Myocyte (in vitro differentiated cells): ENCODE measurements at regions not wholly inside any gene's neighbourhood (a gene's known extent, or its start where the extent isn't known, plus 50 kb on each side); places are given as distances from the start of the nearest gene placed in this dataset.

Source experiments
- DNase-seq: peaks from one replicate; pipeline ENCODE4 v3.0.0-alpha.2; 2012; ENCODE audit warnings: low read depth

- no peak for DNase-seq
These were observed 1723.3 kb downstream of the EFNA5 start for GRCh38 chr5:105947461-105947860.

- no peak for DNase-seq
These were observed 1725.3 kb downstream of the EFNA5 start for GRCh38 chr5:105945203-105945972.

GRCh38 chr5:105940181-105940580, 1730.6 kb downstream of the EFNA5 start:
- no peak for DNase-seq

GRCh38 chr5:105934171-105934570, 1736.6 kb downstream of the EFNA5 start:
- DNase-seq: no peak

- peak; percentile 37 for DNase-seq
These were observed 1738.8 kb downstream of the EFNA5 start for GRCh38 chr5:105931881-105932421.

GRCh38 chr5:105929858-105930257, 1740.9 kb downstream of the EFNA5 start:
- no peak for DNase-seq

- DNase-seq: peak; percentile 5
These were observed 1746.4 kb downstream of the EFNA5 start for GRCh38 chr5:105924366-105924765.

GRCh38 chr5:105922574-105922973, 1748.2 kb downstream of the EFNA5 start:
- DNase-seq: no peak

GRCh38 chr5:105922080-105922479, 1748.7 kb downstream of the EFNA5 start:
- no peak for DNase-seq

GRCh38 chr5:105917189-105917588, 1753.5 kb downstream of the EFNA5 start:
- DNase-seq: no peak

GRCh38 chr5:105907016-105907415, 1763.7 kb downstream of the EFNA5 start:
- DNase-seq: no peak

- DNase-seq: no peak
These were observed 1765.3 kb downstream of the EFNA5 start for GRCh38 chr5:105905392-105905791.

- DNase-seq: no peak
These were observed 1767.7 kb downstream of the EFNA5 start for GRCh38 chr5:105903069-105903468.

GRCh38 chr5:105899726-105900125, 1771.0 kb downstream of the EFNA5 start:
- no peak for DNase-seq

- DNase-seq: no peak
These were observed 1772.6 kb downstream of the EFNA5 start for GRCh38 chr5:105898183-105898582.

- DNase-seq: no peak
These were observed 1785.5 kb downstream of the EFNA5 start for GRCh38 chr5:105885266-105885665.

- DNase-seq: no peak
These were observed 1787.7 kb downstream of the EFNA5 start for GRCh38 chr5:105882956-105883481.

GRCh38 chr5:105878402-105878801, 1792.3 kb downstream of the EFNA5 start:
- DNase-seq: no peak

- DNase-seq: no peak
These were observed 1793.1 kb downstream of the EFNA5 start for GRCh38 chr5:105877592-105877991.

GRCh38 chr5:105874316-105874715, 1796.4 kb downstream of the EFNA5 start:
- no peak for DNase-seq

GRCh38 chr5:105872569-105873270, 1798.0 kb downstream of the EFNA5 start:
- DNase-seq: no peak
